Sigmoid colon (tissue), 4 donors: ENCODE measurements at regions not wholly inside any gene's neighbourhood (a gene's known extent, or its start where the extent isn't known, plus 50 kb on each side); places are given as distances from the start of the nearest gene placed in this dataset.

Experiments used
- CTCF ChIP-seq, 4 experiments: fragments of 450-650 bp in 3 of 4; fragments of 200-600 bp in 1 of 4; IDR thresholded peaks; one replicate each; pipeline ENCODE4 v1.5.1; 2016 to 2019; ENCODE audit warnings: antibody characterized with exemption in 4 of 4, mild to moderate bottlenecking in 3 of 4, moderate library complexity in 2 of 4
- POLR2AphosphoS5 ChIP-seq, 4 donors: sonication (generic); formaldehyde crosslinking; IDR thresholded peaks; one replicate each; pipeline ENCODE4 v1.6.1; 2017; ENCODE audit warnings: antibody characterized with exemption in 4 of 4

- TF ChIP-seq CTCF (IDR thresholded peaks at IDR 0.05): no peak
- no peak for TF ChIP-seq POLR2AphosphoS5 (IDR thresholded peaks at IDR 0.05)
Observed at GRCh38 chr15:77798151-77798835, 165.6 kb upstream of the LINGO1 start.
